HEK293 (cell line): ENCODE measurements at regions not wholly inside any gene's neighbourhood (a gene's known extent, or its start where the extent isn't known, plus 50 kb on each side); places are given as distances from the start of the nearest gene placed in this dataset.

ENCODE experiments used
- FEZF1 ChIP-seq: fragments of 450-650 bp; formaldehyde crosslinking; IDR thresholded peaks from 2 replicates; pipeline ENCODE4 v1.5.1; 2016; ENCODE audit warnings: missing biosample characterization, missing genetic modification characterization
- GFI1B ChIP-seq: fragments of 450-650 bp; formaldehyde crosslinking; IDR thresholded peaks from 2 replicates; pipeline ENCODE4 v1.5.1; 2016; ENCODE audit warnings: missing biosample characterization, missing genetic modification characterization
- IKZF3 ChIP-seq: fragments of 450-650 bp; IDR thresholded peaks from 2 replicates; pipeline ENCODE4 v1.5.0; 2018; ENCODE audit warnings: missing biosample characterization, mild to moderate bottlenecking, missing genetic modification characterization, moderate library complexity
- KLF10 ChIP-seq: fragments of 450-650 bp; IDR thresholded peaks from 2 replicates; pipeline ENCODE4 v1.5.1; 2018; ENCODE audit warnings: missing biosample characterization, mild to moderate bottlenecking, missing genetic modification characterization
- KLF8 ChIP-seq: fragments of 450-650 bp; formaldehyde crosslinking; IDR thresholded peaks from 2 replicates; pipeline ENCODE4 v1.5.1; 2016; ENCODE audit warnings: missing biosample characterization, missing genetic modification characterization
- MYNN ChIP-seq: fragments of 450-650 bp; formaldehyde crosslinking; IDR thresholded peaks from 2 replicates; pipeline ENCODE4 v1.5.1; 2016; ENCODE audit warnings: missing biosample characterization, missing genetic modification characterization, borderline replicate concordance
- SETDB1 ChIP-seq: IDR thresholded peaks from one replicate; pipeline ENCODE4 v1.6.1; 2017; ENCODE audit warnings: mild to moderate bottlenecking, low read length, moderate library complexity, mixed read lengths; ENCODE audit not compliant: insufficient read length
- SP3 ChIP-seq: fragments of 450-650 bp; formaldehyde crosslinking; IDR thresholded peaks from 2 replicates; pipeline ENCODE4 v1.5.1; 2016; ENCODE audit warnings: missing biosample characterization, missing genetic modification characterization
- TRIM28 ChIP-seq: IDR thresholded peaks from 2 replicates; pipeline ENCODE4 v1.6.1; 2011; ENCODE audit warnings: low read length, control low read depth, borderline replicate concordance
- YY2 ChIP-seq: fragments of 450-650 bp; formaldehyde crosslinking; IDR thresholded peaks from 2 replicates; pipeline ENCODE4 v1.5.1; 2016; ENCODE audit warnings: missing biosample characterization, missing genetic modification characterization
- ZBTB8A ChIP-seq: fragments of 450-650 bp; formaldehyde crosslinking; IDR thresholded peaks from 2 replicates; pipeline ENCODE4 v1.5.1; 2016; ENCODE audit warnings: missing biosample characterization, missing genetic modification characterization
- ZFP41 ChIP-seq: fragments of 450-650 bp; formaldehyde crosslinking; IDR thresholded peaks from 2 replicates; pipeline ENCODE4 v1.5.1; 2016; ENCODE audit warnings: missing biosample characterization, missing genetic modification characterization, borderline replicate concordance
- ZNF10 ChIP-seq: fragments of 450-650 bp; formaldehyde crosslinking; IDR thresholded peaks from 2 replicates; pipeline ENCODE4 v1.5.1; 2017; ENCODE audit warnings: missing biosample characterization, missing genetic modification characterization
- ZNF114 ChIP-seq: fragments of 450-650 bp; formaldehyde crosslinking; IDR thresholded peaks from 2 replicates; pipeline ENCODE4 v1.5.0; 2017; ENCODE audit warnings: missing biosample characterization, missing genetic modification characterization
- ZNF133 ChIP-seq: fragments of 450-650 bp; formaldehyde crosslinking; IDR thresholded peaks from 2 replicates; pipeline ENCODE4 v1.5.1; 2016; ENCODE audit warnings: missing biosample characterization, missing genetic modification characterization
- ZNF211 ChIP-seq: fragments of 450-650 bp; formaldehyde crosslinking; IDR thresholded peaks from 2 replicates; pipeline ENCODE4 v1.5.1; 2016; ENCODE audit warnings: low read depth, missing biosample characterization, missing genetic modification characterization
- ZNF239 ChIP-seq: fragments of 450-650 bp; formaldehyde crosslinking; IDR thresholded peaks from 2 replicates; pipeline ENCODE4 v1.5.1; 2016; ENCODE audit warnings: missing biosample characterization, missing genetic modification characterization
- ZNF280C ChIP-seq: fragments of 450-650 bp; formaldehyde crosslinking; IDR thresholded peaks from 2 replicates; pipeline ENCODE4 v1.5.1; 2016; ENCODE audit warnings: missing biosample characterization, missing genetic modification characterization
- ZNF292 ChIP-seq: fragments of 450-650 bp; formaldehyde crosslinking; IDR thresholded peaks from 2 replicates; pipeline ENCODE4 v1.5.1; 2016; ENCODE audit warnings: low read depth, missing biosample characterization, missing genetic modification characterization, borderline replicate concordance
- ZNF394 ChIP-seq: fragments of 450-650 bp; formaldehyde crosslinking; IDR thresholded peaks from 2 replicates; pipeline ENCODE4 v1.5.1; 2016; ENCODE audit warnings: missing biosample characterization, missing genetic modification characterization, mild to moderate bottlenecking, moderate library complexity, borderline replicate concordance
- ZNF488 ChIP-seq: fragments of 450-650 bp; formaldehyde crosslinking; IDR thresholded peaks from 2 replicates; pipeline ENCODE4 v1.5.1; 2016; ENCODE audit warnings: missing biosample characterization, missing genetic modification characterization
- ZNF549 ChIP-seq: fragments of 450-650 bp; IDR thresholded peaks from 2 replicates; pipeline ENCODE4 v1.5.1; 2018; ENCODE audit warnings: missing biosample characterization, missing genetic modification characterization, mild to moderate bottlenecking, inconsistent platforms, moderate library complexity
- ZNF555 ChIP-seq: fragments of 450-650 bp; formaldehyde crosslinking; conservative IDR thresholded peaks from 2 replicates; pipeline ENCODE4 v1.5.1; 2017; ENCODE audit warnings: missing biosample characterization, mild to moderate bottlenecking, missing genetic modification characterization, inconsistent platforms
- ZNF558 ChIP-seq: fragments of 450-650 bp; formaldehyde crosslinking; IDR thresholded peaks from 2 replicates; pipeline ENCODE4 v1.5.1; 2016; ENCODE audit warnings: missing biosample characterization, missing genetic modification characterization
- ZNF560 ChIP-seq: fragments of 450-650 bp; formaldehyde crosslinking; IDR thresholded peaks from 2 replicates; pipeline ENCODE4 v1.5.1; 2017; ENCODE audit warnings: missing biosample characterization, missing genetic modification characterization, borderline replicate concordance
- ZNF600 ChIP-seq: fragments of 450-650 bp; formaldehyde crosslinking; IDR thresholded peaks from 2 replicates; pipeline ENCODE4 v1.5.1; 2016; ENCODE audit warnings: missing biosample characterization, missing genetic modification characterization
- ZNF624 ChIP-seq: fragments of 450-650 bp; formaldehyde crosslinking; IDR thresholded peaks from 2 replicates; pipeline ENCODE4 v1.5.1; 2017; ENCODE audit warnings: missing biosample characterization, missing genetic modification characterization
- ZNF654 ChIP-seq: fragments of 450-650 bp; formaldehyde crosslinking; IDR thresholded peaks from 2 replicates; pipeline ENCODE4 v1.5.1; 2016; ENCODE audit warnings: low read depth, missing biosample characterization, missing genetic modification characterization
- ZNF670 ChIP-seq: fragments of 450-650 bp; formaldehyde crosslinking; IDR thresholded peaks from 2 replicates; pipeline ENCODE4 v1.5.1; 2016; ENCODE audit warnings: missing biosample characterization, missing genetic modification characterization, low read depth
- ZNF792 ChIP-seq: fragments of 450-650 bp; formaldehyde crosslinking; IDR thresholded peaks from 2 replicates; pipeline ENCODE4 v1.5.1; 2016; ENCODE audit warnings: missing biosample characterization, missing genetic modification characterization
- ZNF843 ChIP-seq: fragments of 450-650 bp; formaldehyde crosslinking; IDR thresholded peaks from 2 replicates; pipeline ENCODE4 v1.5.1; 2016; ENCODE audit warnings: missing biosample characterization, missing genetic modification characterization
- ZSCAN16 ChIP-seq: fragments of 450-650 bp; formaldehyde crosslinking; IDR thresholded peaks from 2 replicates; pipeline ENCODE4 v1.5.1; 2016; ENCODE audit warnings: missing biosample characterization, missing genetic modification characterization
- TF ChIP-seq, protein P1 (sequence below): fragments of 450-650 bp; formaldehyde crosslinking; IDR thresholded peaks from 2 replicates; pipeline ENCODE4 v1.5.1; 2016; ENCODE audit warnings: missing biosample characterization, missing genetic modification characterization
- TF ChIP-seq, protein P2 (sequence below): fragments of 450-650 bp; formaldehyde crosslinking; IDR thresholded peaks from 2 replicates; pipeline ENCODE4 v1.5.1; 2017; ENCODE audit warnings: missing biosample characterization, missing genetic modification characterization
- TF ChIP-seq, protein P3 (sequence below): fragments of 450-650 bp; formaldehyde crosslinking; IDR thresholded peaks from 2 replicates; pipeline ENCODE4; 2016; ENCODE audit warnings: missing biosample characterization, missing genetic modification characterization

GRCh38 chr2:173590276-173590861 lies 235.7 kb downstream of the CDCA7 start (continued):
- no peak for TF ChIP-seq ZNF488 (tag by site-specific recombination)
- TF ChIP-seq ZNF558 (tag by site-specific recombination): no peak
- 0 out of 2 replicates have a peak, but pooled peaks have one; percentile 33 for TF ChIP-seq ZNF10 (tag by site-specific recombination)
- no peak for TF ChIP-seq ZNF792 (tag by site-specific recombination)
- TF ChIP-seq ZNF843 (tag by site-specific recombination): peak; percentile 84
- TF ChIP-seq SP3: no peak
- no peak for TF ChIP-seq ZNF560 (tag by site-specific recombination)
- TF ChIP-seq ZNF555 (tag by site-specific recombination): no peak
- no peak for TF ChIP-seq ZSCAN16 (tag by site-specific recombination)
- TF ChIP-seq, protein P1, sequence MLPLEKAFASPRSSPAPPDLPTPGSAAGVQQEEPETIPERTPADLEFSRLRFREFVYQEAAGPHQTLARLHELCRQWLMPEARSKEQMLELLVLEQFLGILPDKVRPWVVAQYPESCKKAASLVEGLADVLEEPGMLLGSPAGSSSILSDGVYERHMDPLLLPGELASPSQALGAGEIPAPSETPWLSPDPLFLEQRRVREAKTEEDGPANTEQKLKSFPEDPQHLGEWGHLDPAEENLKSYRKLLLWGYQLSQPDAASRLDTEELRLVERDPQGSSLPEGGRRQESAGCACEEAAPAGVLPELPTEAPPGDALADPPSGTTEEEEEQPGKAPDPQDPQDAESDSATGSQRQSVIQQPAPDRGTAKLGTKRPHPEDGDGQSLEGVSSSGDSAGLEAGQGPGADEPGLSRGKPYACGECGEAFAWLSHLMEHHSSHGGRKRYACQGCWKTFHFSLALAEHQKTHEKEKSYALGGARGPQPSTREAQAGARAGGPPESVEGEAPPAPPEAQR (tag by site-specific recombination): no peak
- no peak for TF ChIP-seq ZNF292
- peak; percentile 52; the same call in 1 of the 2 replicates for TF ChIP-seq ZNF133 (tag by site-specific recombination)
- no peak for TF ChIP-seq ZNF114 (tag by site-specific recombination)
- TF ChIP-seq YY2 (tag by site-specific recombination): no peak
- no peak for TF ChIP-seq ZNF239 (tag by site-specific recombination)
- 0 out of 2 replicates have a peak, but pooled peaks have one; percentile 19 for TF ChIP-seq ZNF394
- no peak for TF ChIP-seq ZNF624 (tag by site-specific recombination)
- TF ChIP-seq FEZF1 (tag by site-specific recombination): peak; percentile 91
- TF ChIP-seq KLF10: no peak
- TF ChIP-seq SETDB1: peak; percentile 85
- no peak for TF ChIP-seq MYNN
- peak; percentile 49 for TF ChIP-seq IKZF3
- TF ChIP-seq ZNF600 (tag by site-specific recombination): peak; percentile 47; the same call in 1 of the 2 replicates
- no peak for TF ChIP-seq ZNF654
- TF ChIP-seq KLF8 (tag by site-specific recombination): no peak
- TF ChIP-seq ZNF211 (tag by site-specific recombination): no peak
- no peak for TF ChIP-seq ZNF670 (tag by site-specific recombination)
- no peak for TF ChIP-seq ZNF549 (tag by site-specific recombination)
- no peak for TF ChIP-seq ZFP41 (tag by site-specific recombination)
- TF ChIP-seq, protein P2, sequence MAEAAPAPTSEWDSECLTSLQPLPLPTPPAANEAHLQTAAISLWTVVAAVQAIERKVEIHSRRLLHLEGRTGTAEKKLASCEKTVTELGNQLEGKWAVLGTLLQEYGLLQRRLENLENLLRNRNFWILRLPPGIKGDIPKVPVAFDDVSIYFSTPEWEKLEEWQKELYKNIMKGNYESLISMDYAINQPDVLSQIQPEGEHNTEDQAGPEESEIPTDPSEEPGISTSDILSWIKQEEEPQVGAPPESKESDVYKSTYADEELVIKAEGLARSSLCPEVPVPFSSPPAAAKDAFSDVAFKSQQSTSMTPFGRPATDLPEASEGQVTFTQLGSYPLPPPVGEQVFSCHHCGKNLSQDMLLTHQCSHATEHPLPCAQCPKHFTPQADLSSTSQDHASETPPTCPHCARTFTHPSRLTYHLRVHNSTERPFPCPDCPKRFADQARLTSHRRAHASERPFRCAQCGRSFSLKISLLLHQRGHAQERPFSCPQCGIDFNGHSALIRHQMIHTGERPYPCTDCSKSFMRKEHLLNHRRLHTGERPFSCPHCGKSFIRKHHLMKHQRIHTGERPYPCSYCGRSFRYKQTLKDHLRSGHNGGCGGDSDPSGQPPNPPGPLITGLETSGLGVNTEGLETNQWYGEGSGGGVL (tag by site-specific recombination): no peak
- 0 out of 2 replicates have a peak, but pooled peaks have one; percentile 49 for TF ChIP-seq GFI1B (tag by site-specific recombination)
- no peak for TF ChIP-seq TRIM28
- TF ChIP-seq ZNF280C: no peak
- TF ChIP-seq ZBTB8A (tag by site-specific recombination): peak; percentile 52
- TF ChIP-seq, protein P3, sequence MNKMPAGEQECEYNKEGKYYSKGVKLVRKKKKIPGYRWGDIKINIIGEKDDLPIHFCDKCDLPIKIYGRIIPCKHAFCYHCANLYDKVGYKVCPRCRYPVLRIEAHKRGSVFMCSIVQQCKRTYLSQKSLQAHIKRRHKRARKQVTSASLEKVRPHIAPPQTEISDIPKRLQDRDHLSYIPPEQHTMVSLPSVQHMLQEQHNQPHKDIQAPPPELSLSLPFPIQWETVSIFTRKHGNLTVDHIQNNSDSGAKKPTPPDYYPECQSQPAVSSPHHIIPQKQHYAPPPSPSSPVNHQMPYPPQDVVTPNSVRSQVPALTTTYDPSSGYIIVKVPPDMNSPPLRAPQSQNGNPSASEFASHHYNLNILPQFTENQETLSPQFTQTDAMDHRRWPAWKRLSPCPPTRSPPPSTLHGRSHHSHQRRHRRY (tag by site-specific recombination): no peak
